GM21367 (cell line): ENCODE measurements at regions not wholly inside any gene's neighbourhood (a gene's known extent, or its start where the extent isn't known, plus 50 kb on each side); places are given as distances from the start of the nearest gene placed in this dataset.
A peak's percentile ranks its signal among the peaks of the same experiment; 100 is the strongest.

Experiments used
- ATAC-seq: cut with Tn5 transposase; IDR thresholded peaks from one replicate; pipeline ENCODE4 v1.9.1; 2021; ENCODE audit not compliant: unreplicated experiment

GRCh38 chr1:199151634-199152425, 513.0 kb downstream of the PTPRC start:
- peak; percentile 52 for ATAC-seq

GRCh38 chr1:199152676-199153075, 513.8 kb downstream of the PTPRC start:
- no peak for ATAC-seq

- ATAC-seq = no peak
Observed at GRCh38 chr1:199155166-199156019, 516.6 kb downstream of the PTPRC start.

DNA sequence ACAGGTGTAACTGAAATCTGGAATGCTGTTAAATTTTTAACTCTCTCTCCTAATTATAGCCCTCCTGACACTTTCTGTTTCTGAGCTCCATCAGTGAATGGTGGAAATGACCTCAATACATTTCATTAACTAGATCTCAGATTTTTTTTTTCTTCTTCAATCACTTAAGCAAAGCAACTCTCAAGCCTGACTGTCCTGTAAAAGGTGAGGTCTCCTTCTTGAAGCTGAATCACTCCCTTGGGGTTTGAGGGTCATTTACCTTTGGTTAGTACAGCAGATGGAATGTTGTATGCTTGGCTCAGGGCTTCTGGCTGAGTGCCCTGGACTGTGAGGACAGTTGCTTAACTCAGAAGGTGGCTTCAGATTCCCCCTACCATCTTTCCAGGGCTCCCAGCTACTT, 518.7 kb downstream of the PTPRC start:
- ATAC-seq = no peak

DNA sequence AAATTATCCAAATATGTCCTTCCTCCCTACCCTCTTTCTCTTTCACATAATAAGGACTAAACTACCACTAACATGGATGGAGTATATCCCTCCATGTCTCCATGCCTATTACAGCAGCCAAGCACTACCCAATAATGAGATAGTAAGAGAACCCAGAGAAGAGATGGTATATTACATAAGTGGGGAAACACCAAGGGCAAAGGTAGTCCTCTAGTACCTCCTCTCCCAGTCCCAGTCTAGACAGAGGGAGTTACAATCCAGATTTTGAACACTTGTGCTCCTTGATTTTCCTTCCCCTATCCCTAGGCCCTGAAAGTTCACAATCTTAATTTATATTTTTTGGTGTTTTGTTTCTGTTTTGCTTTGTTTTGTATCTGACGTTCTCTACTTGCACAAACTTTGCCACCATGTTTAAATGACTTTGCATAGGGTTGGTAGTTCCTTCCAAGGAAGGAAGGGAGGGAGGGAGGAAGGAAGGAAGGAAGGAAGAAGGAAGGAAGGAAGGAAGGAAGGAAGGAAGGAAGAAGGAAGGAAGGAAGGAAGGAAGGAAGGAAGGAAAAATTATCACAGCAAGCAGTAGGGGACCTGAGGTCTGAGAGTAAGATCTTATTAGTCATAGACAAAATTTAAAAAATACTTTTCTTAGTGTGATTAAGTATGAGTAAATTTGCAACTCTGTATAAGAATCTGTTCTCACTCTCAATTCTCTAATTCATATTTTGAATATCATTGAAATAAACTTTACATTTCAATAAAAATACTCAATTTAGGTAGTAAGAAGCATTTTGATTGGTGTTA, 521.9 kb downstream of the PTPRC start:
- ATAC-seq = no peak

GRCh38 chr1:199161319-199161680, 522.5 kb downstream of the PTPRC start:
- ATAC-seq = no peak

DNA sequence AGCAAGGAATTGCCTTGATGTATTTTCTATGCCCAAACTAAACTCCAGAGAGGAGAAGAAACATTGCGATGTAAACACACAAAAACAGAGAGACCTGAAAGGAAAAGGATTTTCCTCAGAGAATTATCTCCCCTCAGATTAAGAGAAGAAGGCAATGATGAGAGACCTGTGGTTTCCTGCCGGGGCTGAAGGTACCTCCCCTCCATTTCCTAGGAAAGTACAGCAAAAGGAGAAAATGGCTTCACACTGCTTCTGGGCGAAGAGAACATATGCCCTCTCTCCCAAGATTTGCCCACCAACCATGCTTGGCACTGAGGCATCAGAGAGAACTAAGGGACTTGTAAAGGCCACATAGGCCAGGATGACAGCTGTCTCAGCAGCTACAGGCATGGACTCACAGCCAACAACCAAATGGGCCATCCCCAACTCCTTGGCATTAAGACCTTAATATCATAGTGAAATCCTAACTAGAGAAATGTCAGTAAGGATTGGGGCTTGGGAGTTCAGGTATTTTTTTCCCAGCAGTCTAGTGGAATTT, 523.0 kb downstream of the PTPRC start:
- no peak for ATAC-seq

DNA sequence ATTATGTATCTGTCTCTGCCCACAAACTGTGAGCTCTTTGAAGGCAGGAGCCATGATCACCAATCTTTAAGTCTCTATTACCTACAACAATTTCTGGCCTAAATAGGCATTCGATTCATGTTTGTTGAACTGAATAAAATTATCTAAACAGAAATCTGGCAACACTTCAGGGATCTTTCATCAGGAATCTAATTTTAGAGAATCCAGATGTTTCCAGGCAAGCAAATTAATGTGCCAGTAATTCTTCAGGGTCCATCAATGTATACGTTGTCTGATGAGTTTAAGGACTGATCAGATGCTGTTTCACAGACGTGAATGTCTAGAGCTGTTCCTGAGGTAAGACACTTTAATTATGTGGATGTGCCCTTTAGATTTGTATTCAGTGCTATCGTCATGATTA, 524.4 kb downstream of the PTPRC start:
- no peak for ATAC-seq

GRCh38 chr1:199163670-199164069, 524.8 kb downstream of the PTPRC start:
- ATAC-seq = no peak

- no peak for ATAC-seq
Observed at GRCh38 chr1:199167460-199167859, 528.6 kb downstream of the PTPRC start.

DNA sequence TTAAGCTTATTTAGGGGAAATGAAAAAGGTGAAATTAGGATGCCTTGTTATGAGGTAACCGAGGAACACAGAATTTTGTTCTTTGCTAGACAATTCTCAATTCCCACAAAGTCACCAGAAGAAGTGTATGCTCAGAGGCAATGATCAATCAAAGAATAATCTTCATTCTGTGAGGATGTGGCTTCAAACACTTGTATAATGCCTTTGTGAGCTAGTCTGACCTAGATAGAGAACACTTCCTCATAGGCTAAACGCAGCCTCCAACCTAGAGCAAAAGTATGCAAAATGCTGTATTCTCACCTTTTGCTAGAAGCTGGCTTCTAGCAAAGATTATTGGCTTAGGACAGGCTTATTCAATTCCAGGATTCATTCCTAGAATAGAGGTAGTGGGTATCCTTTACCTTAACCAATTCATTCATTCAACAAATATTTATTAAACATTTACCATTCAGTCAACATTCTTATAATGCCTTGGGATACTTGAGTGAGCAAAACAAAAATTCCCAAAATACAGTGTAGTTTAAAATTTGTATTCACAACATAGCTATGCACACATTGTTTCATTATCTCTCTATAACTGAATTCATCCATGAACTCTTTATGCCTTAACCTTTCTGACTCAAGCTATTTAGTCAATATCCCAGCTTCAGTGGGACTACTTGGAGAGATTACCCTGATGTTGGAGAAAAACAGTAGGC, 530.2 kb downstream of the PTPRC start:
- no peak for ATAC-seq

GRCh38 chr1:199170711-199171110, 531.9 kb downstream of the PTPRC start:
- no peak for ATAC-seq

DNA sequence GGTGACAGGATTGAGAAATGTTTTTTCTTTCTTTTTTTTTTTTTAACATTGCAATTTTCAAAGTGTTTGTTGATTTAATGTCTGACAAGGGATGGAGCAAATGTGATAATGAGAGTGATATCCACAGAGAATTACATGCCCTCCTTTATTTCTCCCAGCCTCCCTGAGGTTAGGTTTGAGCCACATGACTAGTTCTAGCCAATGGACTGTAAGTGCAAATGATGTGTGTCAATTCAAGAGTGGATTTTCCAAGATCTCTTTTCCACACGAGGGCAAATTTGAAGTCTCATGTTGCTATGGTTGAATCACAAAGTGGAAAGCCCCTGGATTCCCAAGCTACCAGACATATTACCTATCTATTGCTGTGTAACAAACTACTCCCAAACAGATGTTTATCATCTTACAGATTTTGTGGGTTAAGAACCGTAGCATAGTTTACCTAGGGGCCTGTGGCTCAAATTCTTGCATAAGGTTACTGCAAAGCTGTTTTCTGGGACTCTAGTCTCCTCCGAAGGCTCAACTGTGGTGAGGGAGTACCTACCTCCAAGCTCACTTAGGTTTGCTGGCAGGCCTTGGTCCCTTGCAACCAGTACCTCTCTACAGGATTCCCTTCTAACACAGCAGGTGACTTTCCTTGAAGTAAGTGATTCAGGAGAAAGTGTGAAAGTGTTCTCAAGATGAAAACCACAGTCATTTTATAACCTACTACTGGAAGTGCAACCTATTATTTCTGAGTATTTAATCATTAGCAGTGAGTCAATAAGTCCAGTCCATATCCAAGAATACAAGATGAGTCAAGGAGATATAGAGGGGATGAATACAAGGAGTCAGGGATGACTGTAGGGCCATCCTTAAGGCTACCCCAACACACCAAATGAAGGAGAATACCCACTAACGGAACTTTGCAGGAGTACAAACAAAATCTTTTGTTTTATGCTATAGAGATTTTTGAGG, 533.6 kb downstream of the PTPRC start:
- ATAC-seq = no peak

DNA sequence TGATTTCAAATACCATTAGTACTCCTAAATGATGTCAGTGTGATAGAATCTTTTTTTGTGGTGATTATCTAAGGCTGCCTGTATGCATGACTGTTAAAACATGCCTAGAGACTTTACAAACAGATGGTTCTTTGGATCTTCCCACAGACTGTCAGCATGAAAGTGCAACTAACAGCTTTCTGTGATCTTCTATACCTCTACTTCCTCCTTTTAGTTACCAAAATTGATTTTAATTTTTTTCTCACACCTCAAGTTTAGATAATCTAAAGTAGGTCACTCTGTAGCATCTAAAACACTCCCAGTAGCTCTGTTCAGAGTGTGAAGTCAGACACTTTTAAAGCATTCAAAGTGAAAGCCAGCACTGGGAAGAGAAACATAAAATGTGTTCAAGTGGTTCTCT, 534.5 kb downstream of the PTPRC start:
- ATAC-seq = peak; percentile 91

DNA sequence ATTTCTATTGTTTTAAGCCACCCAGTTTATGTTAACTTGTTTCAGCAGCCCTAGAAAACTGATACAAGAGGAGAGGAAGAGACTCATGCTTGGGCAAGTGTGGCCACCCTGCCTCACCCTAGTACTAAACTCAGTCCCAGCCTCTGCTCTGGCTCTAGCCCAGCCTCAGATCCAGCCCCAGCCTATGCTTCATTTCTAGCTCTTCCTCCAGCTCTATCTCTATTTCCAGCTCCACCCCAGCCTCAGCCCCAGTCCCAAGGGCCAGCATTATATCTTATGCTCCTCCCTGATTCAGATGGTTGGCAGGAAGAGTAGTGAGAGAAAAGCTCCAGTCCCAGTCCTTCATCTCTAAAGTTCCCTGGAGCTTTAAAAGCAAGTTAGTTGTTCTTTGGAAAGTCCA, 535.5 kb downstream of the PTPRC start:
- no peak for ATAC-seq

DNA sequence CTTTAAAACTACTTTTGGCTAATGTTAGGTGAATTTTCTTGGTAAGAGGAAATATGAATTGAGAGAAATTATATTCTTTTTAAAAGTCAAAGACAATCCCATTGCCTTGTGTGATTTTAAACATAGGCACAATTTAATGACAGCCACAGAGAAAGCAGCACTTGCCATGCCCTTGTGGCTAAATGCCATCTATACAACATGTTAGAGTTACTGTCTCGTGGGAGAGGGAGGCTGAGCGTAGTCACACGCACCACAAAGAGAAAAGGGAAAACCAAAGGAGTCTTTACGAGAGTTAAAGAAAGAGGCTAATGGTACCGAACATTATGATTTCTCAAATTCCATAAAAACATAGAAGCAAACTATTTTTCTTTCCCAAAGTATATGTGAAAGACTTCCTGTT, 537.9 kb downstream of the PTPRC start:
- no peak for ATAC-seq

DNA sequence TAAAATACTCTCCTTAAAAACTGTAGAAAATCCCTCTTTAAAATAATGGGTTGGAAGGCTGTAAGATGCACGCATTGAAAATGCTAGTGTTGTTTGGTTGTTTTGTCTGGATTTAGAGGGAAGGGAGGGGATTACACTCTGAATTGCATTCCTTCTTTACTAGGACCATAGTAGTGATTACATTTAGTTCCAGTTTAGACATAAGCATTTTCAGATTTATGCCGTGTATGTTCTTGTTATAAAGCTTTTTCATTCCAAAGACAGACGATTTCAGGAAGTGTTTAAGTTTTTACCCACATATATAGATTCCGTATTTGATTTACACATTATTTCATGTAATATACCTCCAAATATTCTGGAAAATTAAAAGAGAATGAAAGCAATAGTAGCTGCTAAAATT, 538.4 kb downstream of the PTPRC start:
- ATAC-seq = no peak

GRCh38 chr1:199178646-199179045, 539.8 kb downstream of the PTPRC start:
- no peak for ATAC-seq

GRCh38 chr1:199182186-199182843, 543.5 kb downstream of the PTPRC start:
- ATAC-seq = peak; percentile 54
